Subcutaneous abdominal adipose tissue (tissue), 5 donors: ENCODE measurements at regions not wholly inside any gene's neighbourhood (a gene's known extent, or its start where the extent isn't known, plus 50 kb on each side); places are given as distances from the start of the nearest gene placed in this dataset.

ENCODE experiments used
- H3K27ac ChIP-seq: one replicate; pipeline ENCODE4 v1.7.0; 2013; ENCODE audit warnings: low read depth, mild to moderate bottlenecking, inconsistent platforms, low read length, moderate library complexity
- H3K27me3 ChIP-seq, 5 donors: one replicate each; pipeline ENCODE4 v1.7.0; 2013; ENCODE audit warnings: low read length in 5 of 5, inconsistent platforms in 1 of 5; ENCODE audit not compliant: control insufficient read depth in 5 of 5, insufficient read depth in 4 of 5
- H3K36me3 ChIP-seq, 5 donors: one replicate each; pipeline ENCODE4 v1.7.0; 2013; ENCODE audit warnings: low read length in 5 of 5; ENCODE audit not compliant: control insufficient read depth in 5 of 5, insufficient read depth in 5 of 5
- H3K4me1 ChIP-seq, 5 donors: one replicate each; pipeline ENCODE4 v1.7.0; 2013; ENCODE audit warnings: low read length in 5 of 5, mild to moderate bottlenecking in 3 of 5, moderate library complexity in 1 of 5; ENCODE audit not compliant: control insufficient read depth in 5 of 5, insufficient read depth in 5 of 5
- H3K4me3 ChIP-seq, 5 donors: one replicate each; pipeline ENCODE4 v1.7.0; 2013; ENCODE audit warnings: low read length in 5 of 5, low read depth in 1 of 5
- H3K9ac ChIP-seq, 5 donors: one replicate each; pipeline ENCODE4 v1.7.0; 2013; ENCODE audit warnings: low read length in 5 of 5, mild to moderate bottlenecking in 4 of 5, moderate library complexity in 3 of 5
- H3K9me3 ChIP-seq, 5 donors: one replicate each; pipeline ENCODE4 v1.7.0; 2013; ENCODE audit warnings: low read length in 5 of 5; ENCODE audit not compliant: control insufficient read depth in 5 of 5
- donor health status: healthy.
- donor health status: healthy.
- donor health status: healthy.
- donor health status: healthy.
- donor health status: healthy.

DNA sequence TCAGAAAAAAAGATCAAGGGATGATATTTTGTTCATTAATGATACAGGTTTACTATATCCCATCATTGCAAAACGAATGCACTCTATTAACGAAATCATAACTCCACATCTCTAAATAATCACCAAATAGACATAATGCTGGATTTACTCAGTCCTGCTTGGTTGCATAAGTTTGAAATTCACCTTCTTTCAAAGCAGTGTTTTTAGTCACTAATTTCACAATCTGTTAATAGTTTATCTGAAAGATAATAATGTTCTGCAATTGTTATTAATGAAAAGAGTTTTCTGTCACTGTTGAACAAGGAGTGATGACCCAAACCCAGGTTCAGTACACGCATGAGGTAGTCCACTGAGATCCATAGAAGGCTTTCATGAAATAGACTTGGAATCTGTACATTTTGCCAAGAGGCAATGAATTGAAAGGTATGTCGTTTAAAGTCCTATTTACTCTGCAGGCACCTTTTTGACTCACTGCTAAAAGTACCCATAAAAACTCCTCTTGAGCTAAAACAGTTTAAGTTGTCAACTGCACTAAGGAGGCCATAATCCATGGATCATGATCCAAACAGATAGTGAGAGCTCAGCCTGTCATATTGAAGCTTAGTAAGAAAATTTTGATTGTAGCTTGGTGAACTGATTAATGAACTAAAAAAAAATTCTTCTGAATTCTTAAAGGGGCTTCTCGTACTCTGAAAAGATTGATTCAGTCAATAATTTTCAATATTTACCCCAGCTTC, 75.6 kb upstream of the MBNL1 start:
- no peaks in the 10 kb centered on the region for H3K9me3 ChIP-seq
- H3K27me3 ChIP-seq, result no peaks in the 10 kb centered on the region
- no peaks in the 10 kb centered on the region for H3K36me3 ChIP-seq
- H3K4me1 ChIP-seq, result peaks cover 0 to 15% (median 6%) of the 10 kb centered on the region in 5 donors
- no peak overlapping the region for H3K27ac ChIP-seq
- no peak overlapping the region for H3K9ac ChIP-seq
- H3K4me3 ChIP-seq, result peak overlapping the region in 2 of 5 donors; percentile 24 to 45

- H3K27ac ChIP-seq, result no peak overlapping the region
Measured at GRCh38 chr3:152193673-152194267, 75.0 kb upstream of the MBNL1 start.

GRCh38 chr3:152195206-152195605, 73.5 kb upstream of the MBNL1 start:
- H3K27ac ChIP-seq, result no peak overlapping the region
- no peak overlapping the region for H3K4me3 ChIP-seq
- H3K36me3 ChIP-seq, result no peaks in the 10 kb centered on the region
- H3K9ac ChIP-seq, result no peak overlapping the region
- no peaks in the 10 kb centered on the region for H3K9me3 ChIP-seq
- H3K27me3 ChIP-seq, result no peaks in the 10 kb centered on the region
- peaks cover 0 to 31% (median 14%) of the 10 kb centered on the region in 5 donors for H3K4me1 ChIP-seq

More at GRCh38 chr3:152193673-152194267, 75.0 kb upstream of the MBNL1 start:
- Histone ChIP-seq H3K4me1 (peaks cover 0 to 19% (median 7%) of the 10 kb centered on the region in 5 donors), H3K36me3 (no peaks in the 10 kb centered on the region), H3K9me3 (no peaks in the 10 kb centered on the region), H3K27me3 (no peaks in the 10 kb centered on the region), H3K9ac (no peak overlapping the region), H3K4me3 (peak overlapping the region in 4 of 5 donors; percentile 0 to 45 (median 18))

DNA sequence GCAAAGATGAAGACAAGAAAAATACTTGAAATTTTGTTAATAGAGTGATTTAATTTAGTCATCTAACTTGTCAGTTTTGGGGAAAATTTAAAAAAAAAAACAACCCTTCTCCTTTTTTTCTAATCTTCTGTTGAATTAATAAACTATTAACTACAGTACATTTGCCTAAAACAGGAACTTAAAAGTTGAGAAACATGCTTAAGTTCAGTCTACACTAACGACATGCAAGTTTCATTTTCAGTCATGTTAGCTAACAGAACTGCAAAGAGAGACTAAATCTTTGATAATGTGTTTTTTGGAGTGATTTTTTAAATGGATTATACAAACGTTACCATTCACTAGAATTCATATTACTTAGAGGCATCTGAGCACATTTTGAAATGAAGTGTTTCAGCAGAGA, 71.9 kb upstream of the MBNL1 start:
- Histone ChIP-seq H3K4me3 (peak overlapping the region in 2 of 5 donors; percentile 16 to 40), H3K4me1 (peaks cover 0 to 42% (median 18%) of the 10 kb centered on the region in 5 donors), H3K27me3 (no peaks in the 10 kb centered on the region), H3K36me3 (no peaks in the 10 kb centered on the region), H3K9ac (peak overlapping the region in 2 of 5 donors; percentile 21 to 36), H3K27ac (peak overlapping the region; percentile 76), H3K9me3 (no peaks in the 10 kb centered on the region)

DNA sequence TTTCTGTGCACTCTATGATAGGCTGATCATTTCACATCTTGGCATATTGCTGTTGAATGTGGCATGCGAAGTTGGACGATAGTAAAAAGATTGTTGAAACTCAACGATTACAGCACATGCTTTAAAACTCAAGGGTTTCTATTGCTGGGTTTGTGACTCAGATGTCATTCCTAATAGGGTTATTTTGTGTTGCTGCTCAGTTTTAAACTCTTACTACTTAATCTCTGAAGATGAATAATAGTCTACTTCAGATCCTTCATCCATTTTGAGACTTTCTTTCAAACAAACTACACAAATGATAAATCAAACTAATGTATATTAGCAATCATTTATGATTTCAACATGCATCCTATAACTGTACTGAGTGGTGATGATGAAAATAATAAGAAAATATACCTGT, 71.3 kb upstream of the MBNL1 start:
- peak overlapping the region in 3 of 5 donors; percentile 16 to 40 (median 23) for H3K4me3 ChIP-seq

GRCh38 chr3:152197937-152198336, 70.8 kb upstream of the MBNL1 start:
- Histone ChIP-seq H3K27ac (peak overlapping the region; percentile 76), H3K9me3 (no peaks in the 10 kb centered on the region), H3K36me3 (no peaks in the 10 kb centered on the region), H3K27me3 (no peaks in the 10 kb centered on the region), H3K4me1 (peaks cover 0 to 48% (median 20%) of the 10 kb centered on the region in 5 donors), H3K9ac (peak overlapping the region in 2 of 5 donors; percentile 2 to 30), H3K4me3 (peak overlapping the region in 1 of 5 donors; percentile 7)

More for the DNA sequence above, 71.3 kb upstream of the MBNL1 start:
- H3K4me1 ChIP-seq, result peaks cover 0 to 45% (median 18%) of the 10 kb centered on the region in 5 donors
- H3K27ac ChIP-seq, result peak overlapping the region; percentile 76
- H3K27me3 ChIP-seq, result no peaks in the 10 kb centered on the region
- no peaks in the 10 kb centered on the region for H3K9me3 ChIP-seq
- H3K9ac ChIP-seq, result peak overlapping the region in 1 of 5 donors; percentile 21
- H3K36me3 ChIP-seq, result no peaks in the 10 kb centered on the region

- no peak overlapping the region for H3K4me3 ChIP-seq
- H3K36me3 ChIP-seq, result no peaks in the 10 kb centered on the region
- no peaks in the 10 kb centered on the region for H3K9me3 ChIP-seq
- H3K4me1 ChIP-seq, result peaks cover 0 to 52% (median 21%) of the 10 kb centered on the region in 5 donors
- H3K27me3 ChIP-seq, result no peaks in the 10 kb centered on the region
- H3K9ac ChIP-seq, result peak overlapping the region in 2 of 5 donors; percentile 8 to 21
- H3K27ac ChIP-seq, result peak overlapping the region; percentile 76
Measured at GRCh38 chr3:152198665-152199064, 70.1 kb upstream of the MBNL1 start.

DNA sequence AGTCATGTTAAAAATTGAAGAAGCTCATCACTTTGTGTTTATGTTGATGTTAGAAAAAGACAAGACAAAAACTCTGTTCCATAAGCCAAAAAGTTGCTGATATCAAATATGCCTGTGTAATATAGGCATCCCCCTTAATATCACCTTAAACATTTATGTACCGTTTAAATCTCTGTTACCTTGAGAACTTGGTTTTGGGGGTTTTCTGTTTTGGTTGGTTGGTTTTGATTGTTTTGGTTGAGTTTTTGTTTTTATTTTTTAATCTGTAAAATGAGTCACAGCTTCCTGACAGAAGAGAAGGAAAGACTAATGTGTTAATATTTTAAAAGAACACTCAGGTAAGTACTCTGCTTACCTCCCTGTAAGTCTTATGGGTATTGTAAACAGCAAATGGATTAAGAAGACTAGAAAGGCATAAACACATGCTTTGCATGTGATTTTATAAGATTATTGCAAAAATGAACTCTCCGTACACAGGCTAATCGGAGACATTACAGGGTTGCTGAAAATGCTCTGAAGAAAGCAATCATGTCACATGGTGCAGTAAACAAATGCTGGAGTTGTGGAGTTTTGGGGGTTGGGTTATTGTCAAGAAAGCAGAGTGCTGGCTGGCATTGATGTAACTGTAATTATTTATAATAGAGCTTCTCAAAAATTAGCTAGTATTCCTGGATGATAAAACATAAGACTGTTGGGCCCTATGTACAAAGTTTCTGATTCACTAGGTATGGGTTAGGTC, 69.5 kb upstream of the MBNL1 start:
- Histone ChIP-seq H3K27me3 (no peaks in the 10 kb centered on the region), H3K4me3 (peak overlapping the region in 2 of 5 donors; percentile 33 to 52), H3K36me3 (no peaks in the 10 kb centered on the region), H3K4me1 (peaks cover 0 to 57% (median 21%) of the 10 kb centered on the region in 5 donors), H3K27ac (peak overlapping the region; percentile 76), H3K9ac (peak overlapping the region in 3 of 5 donors; percentile 8 to 26 (median 21)), H3K9me3 (no peaks in the 10 kb centered on the region)

GRCh38 chr3:152200476-152201420, 68.0 kb upstream of the MBNL1 start:
- peak overlapping the region; percentile 33 to 68 (median 62) for H3K9ac ChIP-seq
- peak overlapping the region; percentile 76 for H3K27ac ChIP-seq

More at GRCh38 chr3:152200476-152201420, 68.0 kb upstream of the MBNL1 start:
- Histone ChIP-seq H3K27me3 (no peaks in the 10 kb centered on the region), H3K4me3 (peak overlapping the region; percentile 26 to 51 (median 33)), H3K36me3 (no peaks in the 10 kb centered on the region), H3K4me1 (peaks cover 0 to 59% (median 24%) of the 10 kb centered on the region in 5 donors), H3K9me3 (no peaks in the 10 kb centered on the region)
